GM12878 (cell line): ENCODE measurements at regions not wholly inside any gene's neighbourhood (a gene's known extent, or its start where the extent isn't known, plus 50 kb on each side); places are given as distances from the start of the nearest gene placed in this dataset.

ENCODE experiments used
- ATAC-seq: fragments of 200-7000 bp; cut with Tn5 transposase; 3 replicates; pipeline ENCODE4 v1.9.1; 2020; ENCODE audit warnings: mild to moderate bottlenecking, moderate library complexity
- BruUV-seq: library from RNA; stranded (reverse); fragments of 400-500 nt; replicated peaks from 2 replicates; lab custom pipeline; 2021; lab: Mats Ljungman, UMichigan
- CTCF ChIA-PET: fragments of 300-600 bp; sonication (Branson Sonifier 250); formaldehyde crosslinking; extraction: SDS; loops from one replicate; lab custom pipeline; 2021; ENCODE audit warnings: inconsistent platforms; lab: Yijun Ruan, JAX
- POLR2A ChIA-PET: fragments of 350-600 bp; formaldehyde crosslinking; extraction: SDS; loops from one replicate; lab custom pipeline; 2021; ENCODE audit warnings: inconsistent platforms; lab: Charles Lee
- RAD21 ChIA-PET: fragments of 300-600 bp; sonication (Branson Sonifier 250); formaldehyde crosslinking; loops from one replicate; lab custom pipeline; 2023; ENCODE audit warnings: antibody characterized with exemption; ENCODE audit not compliant: unreplicated experiment; lab: Charles Lee
- SMC1A ChIA-PET: fragments of 300-600 bp; sonication (Branson Sonifier 250); formaldehyde crosslinking; loops from one replicate; lab custom pipeline; 2023; ENCODE audit not compliant: unreplicated experiment, uncharacterized antibody; lab: Charles Lee
- DNase-seq: peaks from one replicate; pipeline ENCODE4 v3.0.0-alpha.2; 2011; ENCODE audit warnings: low read depth, low spot score
- FAIRE-seq: peaks from 3 replicates; lab custom pipeline; 2011; peaks lifted over from hg19 to GRCh38; lab: Jason Lieb, UNC
- H2AFZ ChIP-seq: 2 replicates; pipeline ENCODE4 v1.6.0; 2011; ENCODE audit warnings: low read depth, low read length, control low read depth; ENCODE audit not compliant: control insufficient read depth
- H3K27ac ChIP-seq: 2 replicates; pipeline ENCODE4 v1.5.1; 2011; ENCODE audit warnings: control low read depth; ENCODE audit not compliant: control insufficient read depth, insufficient read depth
- H3K27me3 ChIP-seq, 2 experiments: replicated peaks in 1 of 2; 2 replicates each; pipeline versions ENCODE4 v1.6.0 to v1.6.1; 2011; ENCODE audit warnings: low read length in 1 of 2; ENCODE audit not compliant: control insufficient read depth in 2 of 2, insufficient read depth in 2 of 2
- H3K36me3 ChIP-seq, 2 experiments: 2 replicates each; pipeline ENCODE4 v1.5.1; 2011; ENCODE audit warnings: low read length in 1 of 2; ENCODE audit not compliant: control insufficient read depth in 2 of 2, insufficient read depth in 2 of 2
- H3K4me1 ChIP-seq: 2 replicates; pipeline ENCODE4 v1.6.1; 2011; ENCODE audit warnings: mild to moderate bottlenecking, low read length, moderate library complexity, mixed read lengths; ENCODE audit not compliant: control insufficient read depth, insufficient read depth
- H3K4me2 ChIP-seq: 2 replicates; pipeline ENCODE4 v1.6.0; 2011; ENCODE audit warnings: control low read depth; ENCODE audit not compliant: control insufficient read depth, insufficient read depth
- H3K4me3 ChIP-seq: fragments of 200-600 bp; sonication (generic); 2 replicates; pipeline ENCODE4 v1.5.1; 2016
- H3K79me2 ChIP-seq: 2 replicates; pipeline ENCODE4 v1.6.0; 2011; ENCODE audit warnings: low read length; ENCODE audit not compliant: control insufficient read depth, insufficient read depth
- H3K9ac ChIP-seq: 2 replicates; pipeline ENCODE4 v1.8.0; 2011; ENCODE audit warnings: low read length, control low read depth, mixed read lengths; ENCODE audit not compliant: control insufficient read depth, insufficient read depth
- H3K9me3 ChIP-seq: replicated peaks from 3 replicates; pipeline ENCODE4 v1.5.1; 2011; ENCODE audit warnings: mild to moderate bottlenecking, low read length; ENCODE audit not compliant: control insufficient read depth, insufficient read depth
- H4K20me1 ChIP-seq: 2 replicates; pipeline ENCODE4 v1.6.0; 2011; ENCODE audit not compliant: control insufficient read depth, insufficient read depth
- HDGF ChIP-seq: fragments of 450-650 bp; IDR thresholded peaks from 2 replicates; pipeline ENCODE4 v1.6.1; 2016; ENCODE audit warnings: antibody characterized with exemption
- RBBP5 ChIP-seq: fragments of 200-600 bp; sonication (generic); conservative IDR thresholded peaks from 2 replicates; pipeline ENCODE4 v1.6.1; 2016
- whole genome bisulfite sequencing: methylation state at CpG from one replicate; pipeline ENCODE4 v1.1.6; 2016; ENCODE audit warnings: low lambda C conversion rate; ENCODE audit not compliant: insufficient replicate concordance, insufficient coverage; ENCODE audit errors: missing lambda C conversion rate; 5-methylcytosine and 5-hydroxymethylcytosine counted together
- in situ Hi-C: fragments of 300-500 bp; cut with MboI; formaldehyde crosslinking; loops from 9 replicates; pipeline ENCODE4 v1.14.3; 2018; ENCODE audit warnings: mixed read lengths
- intact Hi-C: fragments of 100-400 bp; cut with micrococcal nuclease; formaldehyde crosslinking; loops from one replicate; pipeline ENCODE4 v1.14.2; 2022; ENCODE audit not compliant: unreplicated experiment
- TF ChIP-seq, protein P1 (sequence below): fragments of 450-650 bp; IDR thresholded peaks from 2 replicates; pipeline ENCODE4 v1.6.1; 2017; ENCODE audit warnings: borderline replicate concordance
- TF ChIP-seq, protein P2 (sequence below): fragments of 450-650 bp; IDR thresholded peaks from 2 replicates; pipeline ENCODE4 v1.6.1; 2016; ENCODE audit warnings: mild to moderate bottlenecking

DNA sequence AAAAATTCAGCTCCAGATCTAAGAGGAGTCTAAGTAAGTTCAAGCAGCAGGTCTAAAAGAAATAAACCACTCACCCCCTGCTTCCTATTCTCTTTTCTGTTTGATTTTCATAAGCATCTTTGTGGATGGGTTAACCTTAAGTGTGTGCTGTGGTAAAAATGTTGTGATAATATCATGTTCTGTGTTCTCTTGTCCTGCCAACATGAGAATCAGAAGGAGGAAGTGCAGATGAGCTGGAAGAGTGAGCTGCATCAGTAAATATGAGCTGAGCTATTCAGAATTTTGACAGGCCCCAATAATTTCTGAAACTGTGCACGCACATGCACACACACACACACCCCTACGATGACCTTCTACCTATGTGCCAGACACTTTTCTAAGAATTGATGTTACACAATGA, 186.5 kb upstream of the ANKRD55 start:
- no peak for FAIRE-seq
- CTCF ChIA-PET, result no interaction called here
- intact Hi-C loops, result loop anchor here (1.0 to 5.0 kb wide), 2 partner anchors 11 to 398 kb away; partner anchors contain the start of gene MAP3K1

More for the DNA sequence above, 186.5 kb upstream of the ANKRD55 start:
- SMC1A ChIA-PET, result interaction anchor here (1.0 to 2.0 kb wide), 2 partner anchors 10 to 38 kb away, joined by 4 read pairs; no protein-coding TSS in a partner anchor
- no peaks in the 10 kb centered on the region for H3K36me3 ChIP-seq
- H3K9ac ChIP-seq, result no peak overlapping the region
- H3K4me1 ChIP-seq, result peaks cover 16% of the 10 kb centered on the region
- DNase-seq (no peak), ATAC-seq (no peak)
- BruUV-seq, result no TSS peak
- H3K27me3 ChIP-seq, result no peaks in the 10 kb centered on the region
- no peak overlapping the region for H2AFZ ChIP-seq
- H3K4me2 ChIP-seq, result no peak overlapping the region
- H4K20me1 ChIP-seq, result no peaks in the 10 kb centered on the region
- RAD21 ChIA-PET, result no interaction called here
- H3K27ac ChIP-seq, result no peak overlapping the region
- in situ Hi-C loops, result no loop called here
- WGBS, result 2% methylated on average over 2 of the region's 2 CpGs
- POLR2A ChIA-PET, result interaction anchor here (0.6 kb wide), 1 partner anchor 425 kb away, joined by 6 read pairs; no protein-coding TSS in a partner anchor
- no peak overlapping the region for H3K4me3 ChIP-seq
- no peaks in the 10 kb centered on the region for H3K79me2 ChIP-seq
- TF ChIP-seq, protein P1, sequence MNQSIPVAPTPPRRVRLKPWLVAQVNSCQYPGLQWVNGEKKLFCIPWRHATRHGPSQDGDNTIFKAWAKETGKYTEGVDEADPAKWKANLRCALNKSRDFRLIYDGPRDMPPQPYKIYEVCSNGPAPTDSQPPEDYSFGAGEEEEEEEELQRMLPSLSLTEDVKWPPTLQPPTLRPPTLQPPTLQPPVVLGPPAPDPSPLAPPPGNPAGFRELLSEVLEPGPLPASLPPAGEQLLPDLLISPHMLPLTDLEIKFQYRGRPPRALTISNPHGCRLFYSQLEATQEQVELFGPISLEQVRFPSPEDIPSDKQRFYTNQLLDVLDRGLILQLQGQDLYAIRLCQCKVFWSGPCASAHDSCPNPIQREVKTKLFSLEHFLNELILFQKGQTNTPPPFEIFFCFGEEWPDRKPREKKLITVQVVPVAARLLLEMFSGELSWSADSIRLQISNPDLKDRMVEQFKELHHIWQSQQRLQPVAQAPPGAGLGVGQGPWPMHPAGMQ, result no peak
- TF ChIP-seq RBBP5, result no peak
- no peak for TF ChIP-seq HDGF
- TF ChIP-seq, protein P2, sequence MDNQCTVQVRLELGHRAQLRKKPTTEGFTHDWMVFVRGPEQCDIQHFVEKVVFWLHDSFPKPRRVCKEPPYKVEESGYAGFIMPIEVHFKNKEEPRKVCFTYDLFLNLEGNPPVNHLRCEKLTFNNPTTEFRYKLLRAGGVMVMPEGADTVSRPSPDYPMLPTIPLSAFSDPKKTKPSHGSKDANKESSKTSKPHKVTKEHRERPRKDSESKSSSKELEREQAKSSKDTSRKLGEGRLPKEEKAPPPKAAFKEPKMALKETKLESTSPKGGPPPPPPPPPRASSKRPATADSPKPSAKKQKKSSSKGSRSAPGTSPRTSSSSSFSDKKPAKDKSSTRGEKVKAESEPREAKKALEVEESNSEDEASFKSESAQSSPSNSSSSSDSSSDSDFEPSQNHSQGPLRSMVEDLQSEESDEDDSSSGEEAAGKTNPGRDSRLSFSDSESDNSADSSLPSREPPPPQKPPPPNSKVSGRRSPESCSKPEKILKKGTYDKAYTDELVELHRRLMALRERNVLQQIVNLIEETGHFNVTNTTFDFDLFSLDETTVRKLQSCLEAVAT, result no peak
- TF ChIP-seq, all 136 proteins: peak for 0
- peaks cover 5% of the 10 kb centered on the region for H3K9me3 ChIP-seq
